ENCODE measurements at regions not wholly inside any gene's neighbourhood (a gene's known extent, or its start where the extent isn't known, plus 50 kb on each side); places are given as distances from the start of the nearest gene placed in this dataset.
"Not testable (repeated sequence)": the region's sequence is repeated elsewhere in the genome, so short reads cannot be mapped to it uniquely, and the experiment has no call there.

DNA sequence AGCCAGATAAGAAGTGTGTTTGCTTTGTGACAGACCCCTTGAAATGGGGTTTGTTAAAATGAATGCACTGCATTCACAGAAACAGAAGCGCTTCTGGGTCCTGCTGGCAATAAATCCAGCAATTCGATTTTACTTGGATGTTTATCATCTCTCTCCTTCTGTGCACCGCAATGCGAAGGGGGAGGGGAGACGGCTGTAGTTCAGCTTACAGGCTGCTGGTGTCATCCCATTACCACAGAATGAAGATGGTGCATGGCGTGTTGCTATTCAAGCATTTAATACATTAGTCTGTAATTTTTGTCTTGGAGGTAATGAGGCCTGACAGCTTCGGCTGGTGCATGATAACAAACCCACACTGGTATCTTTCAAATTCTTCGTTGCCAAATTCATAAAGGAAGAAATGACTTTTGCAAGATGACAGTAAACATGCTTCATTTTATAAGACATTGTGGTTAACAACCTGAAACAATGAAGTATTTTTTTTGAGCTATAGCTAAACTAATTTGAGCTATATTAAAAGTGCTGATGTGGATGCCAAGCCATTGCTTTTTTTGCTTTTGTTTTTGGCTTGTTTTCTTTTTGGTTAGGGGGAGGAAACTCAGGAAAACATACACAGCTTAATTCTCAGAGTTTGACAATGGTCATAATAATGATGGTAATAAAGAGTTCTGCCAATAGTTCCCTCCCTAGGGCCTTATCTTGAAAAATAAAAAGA, 418.3 kb downstream of the OTOL1 start:
- DNase-seq (ENCODE audit: low read depth in 2 of 2) = no peak

DNA sequence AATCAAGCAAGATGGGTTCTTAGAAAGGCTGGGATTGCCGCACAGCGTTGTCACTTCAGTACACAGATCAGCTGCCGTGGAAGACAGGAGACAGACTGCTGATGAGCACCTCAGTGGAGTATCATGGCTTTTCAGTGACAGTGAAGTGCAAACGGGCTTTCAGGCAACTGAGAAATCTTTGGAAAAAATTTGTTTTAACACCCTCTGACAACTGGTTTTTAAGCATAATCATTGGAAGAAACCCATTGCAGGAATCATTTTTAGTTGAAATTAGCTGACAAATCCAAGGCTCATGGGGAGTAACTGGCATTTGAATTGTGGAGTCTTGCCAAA, 418.8 kb downstream of the OTOL1 start:
- DNase-seq (ENCODE audit: low read depth in 2 of 2) = no peak

DNA sequence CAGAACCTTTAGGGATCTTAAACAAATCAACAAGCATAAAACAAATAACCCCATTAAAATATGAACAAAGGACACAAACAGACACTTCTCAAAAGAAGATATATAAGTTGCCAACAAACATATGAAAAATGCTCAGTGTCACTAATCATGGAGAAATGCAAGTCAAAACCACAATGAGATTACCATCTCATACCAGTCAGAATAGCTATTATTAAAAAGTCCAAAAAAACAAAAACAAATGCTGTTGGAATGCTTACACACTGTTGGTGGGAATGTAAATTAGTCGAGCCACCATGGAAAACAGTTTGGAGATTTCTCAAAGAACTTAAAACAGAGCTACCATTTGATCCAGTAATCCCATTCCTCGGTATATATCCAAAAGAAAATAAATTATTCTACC, 423.6 kb downstream of the OTOL1 start:
- no peak for DNase-seq (ENCODE audit: low read depth in 2 of 2)

DNA sequence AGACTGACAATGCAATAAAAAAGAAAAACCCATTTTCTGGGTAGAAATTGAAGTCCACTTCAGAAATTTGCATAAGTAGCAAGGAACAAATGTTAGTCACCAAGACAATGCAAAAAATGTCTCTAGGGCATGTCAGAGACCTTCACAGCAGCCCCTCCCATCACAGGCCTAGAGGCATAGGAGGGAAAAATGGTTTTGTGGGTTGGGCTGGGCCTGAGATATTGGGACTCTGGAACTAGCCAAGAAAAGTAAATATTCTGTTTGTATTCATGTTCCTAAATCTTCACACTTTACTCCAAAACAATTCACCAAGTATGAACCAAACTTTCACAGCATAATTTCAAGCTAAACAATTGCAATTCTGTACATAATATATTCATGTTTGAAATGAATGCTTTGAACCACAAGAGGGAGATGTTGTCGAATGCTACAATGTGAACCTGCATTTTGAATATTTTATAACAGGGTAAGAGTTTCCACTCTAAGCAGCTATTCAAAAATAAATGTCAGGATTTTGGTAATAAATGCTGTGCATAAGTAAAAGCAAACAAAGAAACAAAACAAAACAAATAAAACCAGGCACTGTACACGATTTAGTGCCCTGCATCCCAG, 429.2 kb downstream of the OTOL1 start:
- DNase-seq (ENCODE audit: low read depth in 2 of 2) = no peak

DNA sequence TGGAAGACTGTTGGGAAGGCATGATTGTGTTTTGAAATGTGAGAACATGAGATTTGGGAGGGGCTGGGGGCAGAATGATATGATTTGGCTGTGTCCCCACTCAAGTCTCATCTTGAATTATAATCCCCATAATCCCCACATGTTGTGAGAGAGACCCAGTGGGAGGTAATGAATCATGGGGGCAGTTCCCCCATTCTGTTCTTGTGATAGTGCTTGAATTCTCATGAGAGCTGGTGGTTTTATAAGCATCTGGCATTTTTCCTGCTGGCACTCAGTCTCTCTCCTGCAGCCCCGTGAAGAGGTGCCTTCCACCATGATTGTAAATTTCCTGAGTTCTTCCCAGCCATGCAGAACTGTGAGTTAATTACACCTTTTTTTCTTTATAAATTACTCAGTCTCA, 430.5 kb downstream of the OTOL1 start:
- DNase-seq (ENCODE audit: low read depth in 2 of 2) = no peak

DNA sequence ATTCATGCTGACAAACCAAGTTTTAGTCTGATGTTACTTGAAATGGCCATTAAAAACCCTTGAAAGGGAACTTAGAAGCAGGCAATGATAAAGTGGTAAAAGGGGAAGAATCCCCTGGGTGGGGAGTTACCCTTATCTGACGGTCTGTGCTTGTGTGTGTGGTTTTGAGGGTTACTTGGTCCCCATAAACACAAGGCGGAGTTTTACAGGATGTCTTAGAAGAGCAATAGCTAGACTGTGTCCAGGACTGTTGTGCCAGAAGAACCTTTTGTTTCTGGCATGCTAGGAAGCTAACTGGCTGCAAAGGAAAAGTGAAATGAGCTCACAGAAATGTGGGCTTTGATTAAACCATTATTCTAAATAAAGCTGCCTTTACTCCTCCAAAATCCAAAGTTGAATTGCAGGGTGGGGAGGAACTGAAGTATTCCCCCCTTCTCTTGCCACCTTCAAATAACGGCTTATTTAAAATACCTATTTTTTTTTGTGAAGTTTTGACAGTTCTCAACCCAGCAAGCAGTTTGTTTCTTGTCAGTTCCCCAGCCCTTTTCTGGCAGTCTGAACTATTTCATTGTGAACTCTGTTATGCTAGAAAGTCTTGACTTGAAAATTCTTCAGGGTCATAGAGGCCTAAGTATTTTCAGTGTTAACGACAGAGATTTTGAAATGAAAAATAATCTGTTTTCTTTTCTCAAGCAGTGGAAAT, 443.5 kb downstream of the OTOL1 start:
- DNase-seq (ENCODE audit: low read depth in 2 of 2) = no peak

DNA sequence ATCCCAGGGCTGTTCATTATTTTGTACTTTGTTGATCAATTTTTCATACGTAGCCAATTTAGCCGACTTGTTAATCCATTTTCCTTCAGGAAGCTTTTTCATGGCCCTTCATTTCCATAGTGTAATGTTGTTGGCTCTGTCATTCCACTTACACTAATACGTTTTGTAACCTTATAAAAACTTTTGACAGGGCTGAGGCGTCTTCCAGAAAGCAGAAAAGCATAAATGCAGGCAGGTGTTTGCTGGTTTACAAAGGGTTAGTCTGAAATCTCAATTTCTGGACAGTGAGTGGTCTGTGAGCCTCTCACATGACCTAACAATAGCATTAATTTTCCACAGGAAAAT, 444.0 kb downstream of the OTOL1 start:
- no peak for DNase-seq (ENCODE audit: low read depth in 2 of 2)

DNA sequence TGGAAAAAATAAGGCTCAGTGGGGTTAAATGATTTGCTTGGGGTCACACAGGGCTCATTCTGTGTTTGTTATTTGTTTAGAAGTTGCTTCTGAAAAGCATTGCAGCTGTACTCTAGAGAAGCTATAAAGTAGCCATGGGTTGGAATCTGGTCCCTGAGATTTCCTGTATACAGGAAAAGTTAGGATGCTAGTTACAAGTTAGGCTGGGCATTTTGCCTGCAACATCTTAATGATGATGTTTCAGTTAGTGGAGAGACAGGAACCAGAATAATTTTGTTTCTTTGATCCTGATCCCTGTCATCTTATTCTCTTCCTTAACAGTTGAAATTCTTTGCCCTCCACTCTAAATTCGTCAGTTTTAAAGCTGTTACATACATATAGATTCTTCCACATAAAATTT, 445.3 kb downstream of the OTOL1 start:
- no peak for DNase-seq (ENCODE audit: low read depth in 2 of 2)

DNA sequence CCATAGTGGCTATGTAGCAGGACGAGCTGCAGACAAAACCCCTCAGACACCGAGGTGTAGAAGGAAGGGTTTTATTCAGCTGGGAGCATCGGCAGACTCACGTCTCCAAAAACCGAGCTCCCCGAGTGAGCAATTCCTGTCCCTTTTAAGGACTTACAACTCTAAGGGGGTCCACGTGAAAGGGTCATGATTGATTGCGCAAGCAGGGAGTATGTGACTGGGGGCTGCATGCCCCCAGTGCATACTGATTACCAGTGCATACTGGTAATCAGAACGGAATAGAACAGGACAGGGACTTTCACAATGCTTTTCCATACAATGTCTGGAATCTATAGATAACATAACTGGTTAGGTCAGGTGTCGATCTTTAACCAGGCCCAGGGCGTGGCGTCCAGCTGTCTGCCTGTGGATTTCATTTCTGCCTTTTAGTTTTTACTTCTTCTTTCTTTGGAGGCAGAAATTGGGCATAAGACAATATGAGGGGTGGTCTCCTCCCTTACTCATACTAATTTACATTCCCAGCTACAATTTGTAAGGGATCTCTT, 447.3 kb downstream of the OTOL1 start:
- DNase-seq (ENCODE audit: low read depth in 2 of 2) = not testable (repeated sequence)

DNA sequence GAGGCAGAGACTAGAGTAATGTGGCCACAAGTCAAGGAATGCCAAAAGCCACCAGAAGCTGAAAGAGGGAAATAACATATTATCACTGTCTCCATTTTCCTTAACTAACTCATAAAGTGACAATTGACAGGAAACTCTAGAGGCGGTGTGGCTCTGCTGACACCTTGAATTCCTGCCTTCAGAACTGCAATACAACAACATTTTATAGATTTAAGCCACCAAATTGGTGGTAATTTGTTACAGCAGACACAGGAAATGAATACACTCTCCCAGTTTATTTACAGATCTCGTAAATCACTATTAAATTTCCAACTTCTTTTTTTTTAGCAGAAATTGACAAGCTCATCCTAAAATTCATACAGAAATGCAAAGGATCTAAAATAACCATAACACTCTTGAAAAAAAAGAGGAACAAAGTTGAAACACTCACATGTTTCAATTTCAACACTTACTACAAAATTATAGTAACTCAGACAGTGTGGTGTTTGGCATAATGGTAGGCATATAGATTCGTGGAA, 449.9 kb downstream of the OTOL1 start:
- no peak for DNase-seq (ENCODE audit: low read depth in 2 of 2)

DNA sequence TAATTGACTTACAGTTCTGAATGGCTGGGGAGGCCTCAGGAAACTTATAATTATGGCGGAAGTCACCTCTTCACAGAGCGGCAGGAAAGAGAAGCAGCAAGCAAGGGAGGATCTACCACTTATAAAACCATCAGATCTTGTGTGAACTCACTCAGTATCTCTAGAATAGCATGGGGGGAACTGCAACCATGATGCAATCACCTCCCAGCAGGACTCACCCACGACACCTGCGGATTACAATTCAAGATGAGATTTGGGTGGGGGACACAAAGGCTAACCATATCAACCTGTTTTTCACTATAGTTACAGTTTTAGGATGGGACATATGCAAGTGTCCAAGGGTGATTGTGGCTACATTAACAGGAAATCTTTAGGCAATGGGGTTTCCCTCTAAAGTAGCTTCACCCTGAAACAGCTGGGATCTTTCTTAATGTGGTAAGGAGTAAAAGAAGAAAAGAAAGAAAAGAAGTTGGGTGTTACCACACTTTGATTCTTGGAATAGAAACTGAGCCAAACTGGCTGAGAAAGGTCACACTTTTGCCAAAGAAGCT, 453.8 kb downstream of the OTOL1 start:
- no peak for DNase-seq (ENCODE audit: low read depth in 2 of 2)

DNA sequence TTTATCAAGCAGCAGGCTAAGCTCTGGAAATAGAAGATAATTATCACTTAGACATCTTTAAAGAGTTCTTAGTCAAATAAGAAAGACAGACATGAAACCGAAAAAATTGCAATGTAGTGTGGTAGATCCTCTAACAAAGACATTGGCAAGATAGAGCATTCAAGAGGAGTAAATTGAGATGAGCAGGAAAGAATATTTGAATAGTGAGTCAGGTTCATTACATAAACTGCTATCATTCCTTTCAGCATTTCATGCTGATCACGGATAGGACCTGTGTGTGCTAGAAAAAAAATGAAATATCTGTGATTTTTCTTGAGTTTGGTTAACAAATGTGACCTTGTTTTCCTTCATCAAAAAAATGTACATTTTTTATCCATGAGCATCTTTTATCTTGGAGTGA, 460.9 kb downstream of the OTOL1 start:
- DNase-seq (ENCODE audit: low read depth in 2 of 2) = no peak

DNA sequence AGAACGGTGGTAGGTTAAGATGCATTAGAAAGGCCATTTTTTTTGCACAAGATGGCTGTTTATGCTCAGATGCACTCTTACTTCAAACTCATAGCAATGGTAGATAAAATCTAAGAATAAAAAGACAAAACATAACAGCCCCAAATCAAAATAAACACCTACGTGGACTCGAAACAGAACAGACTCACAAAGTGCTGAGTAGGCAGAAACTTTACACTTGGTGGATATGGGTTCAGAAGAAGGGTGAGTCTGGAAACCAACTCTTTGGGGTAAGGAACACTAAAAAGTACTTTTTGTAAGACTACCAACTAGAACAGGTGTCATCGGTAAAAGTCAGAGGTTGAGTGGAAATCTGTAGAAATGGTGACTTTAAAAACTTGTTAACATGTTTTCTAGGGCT, 468.2 kb downstream of the OTOL1 start:
- no peak for DNase-seq (ENCODE audit: low read depth in 2 of 2)

DNA sequence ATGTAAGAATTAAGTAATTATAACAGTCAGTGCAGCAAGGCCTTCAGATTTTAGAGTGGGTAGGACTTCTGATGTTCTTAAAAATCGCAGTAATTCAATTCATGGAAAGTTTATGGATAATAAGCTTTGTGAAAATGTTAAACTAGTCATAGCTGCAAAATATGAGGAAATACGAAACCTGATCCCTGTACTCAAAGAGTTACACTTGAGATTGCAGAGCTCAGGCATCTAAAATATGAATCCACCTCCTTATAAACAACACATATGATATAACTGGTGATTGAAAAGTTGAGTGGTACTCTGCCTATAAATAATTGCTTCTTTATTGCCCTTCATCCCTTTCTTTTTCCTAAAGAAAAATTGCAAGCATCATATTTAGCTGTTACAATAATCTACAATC, 473.3 kb downstream of the OTOL1 start:
- DNase-seq (ENCODE audit: low read depth in 2 of 2) = no peak

DNA sequence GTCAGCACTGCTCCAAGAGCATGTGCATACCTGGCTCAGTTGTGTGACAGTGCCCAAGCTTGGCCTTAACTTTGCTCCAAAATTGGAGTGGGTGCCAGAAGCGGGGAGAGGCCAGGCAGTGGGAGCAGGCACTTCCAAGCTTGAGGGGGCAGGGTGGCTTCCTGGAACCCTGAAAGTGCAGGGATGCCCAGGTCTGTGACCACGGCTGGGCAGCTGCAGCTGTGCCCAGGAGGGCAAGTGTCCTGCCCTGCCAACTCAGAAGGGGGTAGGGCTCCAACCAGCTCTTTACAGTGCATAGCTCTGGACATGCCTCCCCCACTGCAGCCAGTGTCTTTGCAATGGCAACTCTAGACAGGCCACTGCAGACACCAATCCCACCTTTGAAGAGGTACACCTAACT, 478.6 kb downstream of the OTOL1 start:
- no peak for DNase-seq (ENCODE audit: low read depth in 2 of 2)

DNA sequence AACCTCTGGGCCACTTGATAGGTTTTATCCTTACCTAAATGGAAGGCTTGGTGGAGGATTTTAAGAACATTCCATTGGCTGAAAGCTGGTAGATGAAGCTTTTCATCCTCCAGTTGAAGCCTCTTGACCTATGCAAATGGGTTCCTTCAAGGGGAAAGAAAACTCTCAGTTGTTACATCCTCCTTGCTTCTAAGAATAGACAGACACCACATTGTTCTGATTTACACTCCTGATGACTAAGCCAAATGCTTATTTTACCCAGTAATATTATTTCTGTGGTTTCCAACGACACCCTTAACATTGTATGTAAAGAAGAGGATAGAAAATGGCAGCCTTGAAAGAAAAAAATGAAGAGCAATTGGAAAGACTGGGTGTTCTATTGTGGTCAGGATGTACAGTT, 480.5 kb downstream of the OTOL1 start:
- DNase-seq (ENCODE audit: low read depth in 2 of 2) = no peak

DNA sequence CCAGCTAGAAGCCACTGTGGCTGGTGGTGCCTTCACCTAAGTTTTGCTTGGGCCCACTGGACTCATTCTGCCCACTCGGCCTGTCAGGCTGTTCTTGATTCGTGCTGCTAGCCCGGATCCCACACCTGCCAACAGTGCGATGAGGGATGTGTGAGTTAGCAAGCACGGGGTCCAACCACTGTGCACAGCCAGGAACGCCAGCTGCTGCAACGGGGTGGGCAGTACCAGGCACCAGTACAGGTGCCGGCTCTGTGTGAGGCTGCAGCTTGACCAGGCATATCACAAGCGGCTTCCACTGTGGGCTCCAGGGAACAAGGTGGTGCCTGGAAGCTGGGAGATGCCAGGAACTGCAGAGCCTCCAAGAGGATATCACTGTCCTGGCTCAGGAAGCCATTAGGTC, 481.2 kb downstream of the OTOL1 start:
- DNase-seq (ENCODE audit: low read depth in 2 of 2) = no peak

DNA sequence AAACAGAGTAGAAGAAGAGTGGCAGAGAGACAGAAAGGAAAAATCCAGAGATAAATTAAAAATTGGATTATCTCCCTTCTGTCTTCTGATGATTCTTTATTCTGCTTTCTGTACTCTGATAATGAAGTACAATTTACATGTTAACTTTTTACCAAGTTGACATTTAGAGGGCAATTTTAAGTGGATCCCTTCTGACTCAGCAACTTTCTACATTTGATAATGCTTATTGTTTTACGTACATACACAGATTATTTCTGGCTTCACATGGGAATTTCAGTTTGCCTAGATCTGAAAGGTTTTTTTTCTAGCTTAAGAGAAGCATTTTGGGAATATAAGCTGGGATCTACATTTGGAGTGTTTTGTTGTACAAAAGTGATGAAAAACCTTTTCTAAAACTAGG, 491.3 kb downstream of the OTOL1 start:
- DNase-seq (ENCODE audit: low read depth in 2 of 2) = no peak

DNA sequence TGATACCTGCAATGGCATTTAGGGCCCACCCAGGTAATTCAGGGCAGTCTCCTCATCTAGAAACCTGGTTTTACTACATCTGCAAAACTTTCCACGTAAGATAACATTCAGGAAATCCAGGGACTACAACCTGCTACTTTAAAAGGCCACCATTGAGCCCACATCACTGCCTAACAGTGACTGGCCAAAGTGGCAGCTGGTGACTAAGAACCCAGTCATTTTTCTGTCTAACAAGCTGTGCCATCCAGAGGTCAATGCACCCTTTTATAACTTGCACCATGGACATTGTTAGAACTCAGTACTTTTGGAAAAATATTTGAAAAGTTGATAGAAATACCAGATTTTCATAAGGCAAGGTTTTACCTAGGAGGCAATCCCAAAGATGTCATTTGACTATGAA, 492.4 kb downstream of the OTOL1 start:
- DNase-seq (ENCODE audit: low read depth in 2 of 2) = no peak

DNA sequence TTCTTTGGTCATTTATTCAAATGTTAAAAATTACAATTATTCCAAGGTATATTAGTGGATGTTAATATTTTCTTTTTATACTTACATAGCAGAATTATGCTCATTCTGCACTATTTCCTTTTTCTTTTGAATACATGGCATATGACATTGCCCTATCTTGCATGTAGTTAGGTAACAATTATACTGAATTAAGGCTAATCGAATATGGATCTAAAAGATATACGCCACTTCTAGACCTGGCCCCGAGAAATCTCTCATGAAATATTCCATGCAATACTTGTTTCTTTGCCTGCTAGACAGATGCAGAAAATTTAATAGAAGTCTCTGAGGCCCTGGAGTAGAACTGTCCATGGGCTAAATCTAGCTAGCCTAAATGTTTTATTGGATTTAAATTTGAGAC, 493.4 kb downstream of the OTOL1 start:
- no peak for DNase-seq (ENCODE audit: low read depth in 2 of 2)

DNA sequence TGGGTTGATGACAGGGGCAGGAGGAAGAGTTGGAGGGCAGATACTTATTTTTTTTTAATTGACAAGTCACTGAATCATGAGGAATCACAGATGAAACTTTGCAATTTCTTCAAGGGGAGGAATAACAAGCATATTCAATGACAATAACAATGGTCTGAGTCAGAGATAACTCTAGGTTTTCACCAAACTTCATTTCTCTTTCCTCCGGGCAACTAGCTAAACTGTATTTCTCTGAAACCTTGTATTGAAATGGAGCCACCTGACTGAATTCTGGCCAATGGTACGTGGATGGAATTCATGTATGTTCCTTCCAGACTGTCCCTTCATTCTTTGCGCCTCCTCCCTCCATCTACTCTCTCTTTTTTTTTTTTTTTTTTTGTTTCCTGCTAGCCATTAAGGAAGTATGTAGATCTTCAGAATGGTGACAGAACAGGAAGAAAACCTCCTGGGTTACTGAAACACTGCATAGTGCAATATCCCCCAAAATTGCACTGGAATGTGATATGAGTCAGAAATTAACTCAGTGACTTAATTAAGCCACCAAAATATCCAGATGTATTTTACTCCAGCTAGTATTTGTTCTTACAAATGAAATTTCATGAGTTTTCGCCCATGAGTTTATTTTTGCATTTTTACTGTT, 495.4 kb downstream of the OTOL1 start:
- no peak for DNase-seq (ENCODE audit: low read depth in 2 of 2)

DNA sequence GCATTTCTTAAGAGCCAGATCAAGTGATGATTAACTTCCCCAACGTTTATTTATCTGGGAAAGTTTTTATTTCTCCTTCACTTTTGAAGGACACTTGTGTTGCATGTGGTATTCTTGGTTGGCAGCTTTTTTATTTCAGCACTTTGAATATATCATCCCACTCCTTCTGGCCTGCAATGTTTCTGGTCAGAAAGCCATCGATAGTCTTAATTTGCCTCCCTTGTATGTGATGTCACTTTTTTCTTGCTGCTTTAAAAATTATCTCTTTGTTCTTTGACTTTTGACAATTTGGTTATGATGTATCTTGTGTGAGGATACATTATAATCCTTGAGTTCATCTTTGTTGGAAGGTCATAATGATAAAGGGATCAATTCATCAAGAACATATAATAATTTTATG, 503.2 kb downstream of the OTOL1 start:
- no peak for DNase-seq (ENCODE audit: low read depth in 2 of 2)
